NT2/D1 (cell line): ENCODE measurements at regions not wholly inside any gene's neighbourhood (a gene's known extent, or its start where the extent isn't known, plus 50 kb on each side); places are given as distances from the start of the nearest gene placed in this dataset.

Experiments used
- SUZ12 ChIP-seq: IDR thresholded peaks from 2 replicates; pipeline ENCODE4 v1.6.1; 2011; ENCODE audit not compliant: insufficient read length, insufficient read depth; ENCODE audit errors: extremely low read depth
- YY1 ChIP-seq: IDR thresholded peaks from 2 replicates; pipeline ENCODE4 v1.6.1; 2011; ENCODE audit not compliant: insufficient read length, insufficient read depth

DNA sequence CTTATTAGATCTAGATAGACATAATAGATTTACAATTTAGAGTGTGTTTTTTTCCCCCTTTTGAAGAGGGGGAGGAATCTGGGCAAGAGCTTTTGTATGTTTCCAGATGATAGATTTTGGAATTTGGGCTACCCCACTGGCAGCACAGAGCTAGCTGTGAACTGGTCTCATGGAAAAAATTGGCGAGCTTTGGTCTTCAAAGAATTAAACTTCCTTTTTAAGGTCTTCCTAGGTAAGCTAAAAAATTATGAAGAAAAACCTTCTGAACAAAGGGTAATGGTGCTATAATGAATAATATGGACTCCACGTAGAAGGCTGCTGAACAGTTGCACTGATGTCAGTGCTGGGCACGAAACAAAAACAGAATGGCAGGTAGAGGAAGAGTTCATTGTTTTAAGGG, 109.3 kb downstream of the ZIC5 start:
- no peak for TF ChIP-seq YY1
- TF ChIP-seq SUZ12: no peak
